A673 (cell line): ENCODE measurements at regions not wholly inside any gene's neighbourhood (a gene's known extent, or its start where the extent isn't known, plus 50 kb on each side); places are given as distances from the start of the nearest gene placed in this dataset.

Experiments
- BruUV-seq: library from RNA; stranded (reverse); fragments of 400-500 nt; replicated peaks from 2 replicates; lab custom pipeline; 2021; lab: Mats Ljungman, UMichigan
- CTCF ChIA-PET: fragments of 300-600 bp; sonication (Branson Sonifier 250); formaldehyde crosslinking; loops from one replicate; lab custom pipeline; 2022; ENCODE audit warnings: antibody characterized with exemption; lab: Charles Lee
- POLR2A ChIA-PET: fragments of 300-600 bp; sonication (Branson Sonifier 250); formaldehyde crosslinking; loops from one replicate; lab custom pipeline; 2022; ENCODE audit warnings: antibody characterized with exemption; ENCODE audit not compliant: low non-redundant PET; lab: Charles Lee
- DNase-seq: peaks from one replicate; pipeline ENCODE4 v3.0.0-alpha.2; 2015; ENCODE audit warnings: low spot score
- H3K27ac ChIP-seq: fragments of 200-600 bp; sonication (generic); 2 replicates; pipeline ENCODE4 v1.5.1; 2016; ENCODE audit warnings: mixed run types, low read depth, mild to moderate bottlenecking, mixed read lengths, antibody characterized with exemption, low read length; ENCODE audit not compliant: poor library complexity, severe bottlenecking
- H3K27me3 ChIP-seq: fragments of 200-600 bp; sonication (generic); replicated peaks from 2 replicates; pipeline ENCODE4 v1.6.1; 2017; ENCODE audit warnings: mixed run types, low read depth, mild to moderate bottlenecking, mixed read lengths, antibody characterized with exemption, low read length; ENCODE audit not compliant: insufficient read depth, poor library complexity
- H3K36me3 ChIP-seq: fragments of 200-600 bp; sonication (generic); 2 replicates; pipeline ENCODE4 v1.6.1; 2016; ENCODE audit warnings: mixed run types, mild to moderate bottlenecking, mixed read lengths, antibody characterized with exemption, low read length; ENCODE audit not compliant: insufficient read depth, poor library complexity, severe bottlenecking
- H3K4me1 ChIP-seq: fragments of 200-600 bp; sonication (generic); 2 replicates; pipeline ENCODE4 v1.6.1; 2017; ENCODE audit warnings: mixed run types, mild to moderate bottlenecking, mixed read lengths, antibody characterized with exemption, low read length; ENCODE audit not compliant: insufficient read depth, poor library complexity, severe bottlenecking
- H3K4me3 ChIP-seq: fragments of 200-600 bp; sonication (generic); 2 replicates; pipeline ENCODE4 v1.5.1; 2016; ENCODE audit warnings: low read depth, mixed run types, mild to moderate bottlenecking, mixed read lengths, low read length; ENCODE audit not compliant: poor library complexity, severe bottlenecking
- H3K9me3 ChIP-seq: fragments of 200-600 bp; sonication (generic); 2 replicates; pipeline ENCODE4 v1.6.1; 2016; ENCODE audit warnings: mixed run types, low read depth, mild to moderate bottlenecking, mixed read lengths, antibody characterized with exemption, low read length; ENCODE audit not compliant: poor library complexity, severe bottlenecking
- EZH2 ChIP-seq: fragments of 200-600 bp; sonication (generic); IDR thresholded peaks from 2 replicates; pipeline ENCODE4 v1.6.1; 2017; ENCODE audit warnings: borderline replicate concordance, low read depth, mild to moderate bottlenecking, mixed read lengths, antibody characterized with exemption, low read length; ENCODE audit not compliant: poor library complexity, severe bottlenecking
- intact Hi-C: fragments of 100-400 bp; cut with micrococcal nuclease; formaldehyde crosslinking; loops from one replicate; pipeline ENCODE4 v1.10.0; 2022; ENCODE audit not compliant: unreplicated experiment
- TF ChIP-seq, protein P1 (sequence below): fragments of 300-800, 200-600 bp; sonication (generic); conservative IDR thresholded peaks from 2 replicates; pipeline ENCODE4 v1.5.1; 2017; ENCODE audit warnings: low read depth, mild to moderate bottlenecking, antibody characterized with exemption, low read length, moderate library complexity, mixed read lengths

DNA sequence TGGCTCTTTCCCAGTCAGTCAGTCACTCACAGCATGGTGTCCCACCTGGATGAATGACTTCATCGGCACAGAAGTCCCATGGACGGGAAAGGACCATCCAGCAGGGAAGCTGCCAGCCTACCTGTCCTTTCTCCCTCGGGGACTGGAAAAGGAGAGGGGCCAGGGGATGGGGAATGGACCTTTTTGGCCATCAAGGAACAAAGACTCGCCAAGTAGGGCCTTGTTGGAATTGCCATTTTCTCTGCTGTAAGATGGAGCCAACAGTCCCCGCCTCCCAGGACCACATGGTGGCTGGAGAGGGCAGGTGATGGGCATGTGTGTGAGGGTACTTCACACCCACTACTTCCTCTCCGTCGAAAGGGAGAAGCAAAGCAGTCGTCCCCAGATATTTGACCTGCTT, 67.8 kb upstream of the LHX1 start:
- BruUV-seq = no TSS peak
- intact Hi-C loops = no loop called here
- H3K27me3 ChIP-seq = no peaks in the 10 kb centered on the region
- H3K4me3 ChIP-seq = no peak overlapping the region
- no peaks in the 10 kb centered on the region for H3K36me3 ChIP-seq
- CTCF ChIA-PET = no interaction called here
- TF ChIP-seq, protein P1, sequence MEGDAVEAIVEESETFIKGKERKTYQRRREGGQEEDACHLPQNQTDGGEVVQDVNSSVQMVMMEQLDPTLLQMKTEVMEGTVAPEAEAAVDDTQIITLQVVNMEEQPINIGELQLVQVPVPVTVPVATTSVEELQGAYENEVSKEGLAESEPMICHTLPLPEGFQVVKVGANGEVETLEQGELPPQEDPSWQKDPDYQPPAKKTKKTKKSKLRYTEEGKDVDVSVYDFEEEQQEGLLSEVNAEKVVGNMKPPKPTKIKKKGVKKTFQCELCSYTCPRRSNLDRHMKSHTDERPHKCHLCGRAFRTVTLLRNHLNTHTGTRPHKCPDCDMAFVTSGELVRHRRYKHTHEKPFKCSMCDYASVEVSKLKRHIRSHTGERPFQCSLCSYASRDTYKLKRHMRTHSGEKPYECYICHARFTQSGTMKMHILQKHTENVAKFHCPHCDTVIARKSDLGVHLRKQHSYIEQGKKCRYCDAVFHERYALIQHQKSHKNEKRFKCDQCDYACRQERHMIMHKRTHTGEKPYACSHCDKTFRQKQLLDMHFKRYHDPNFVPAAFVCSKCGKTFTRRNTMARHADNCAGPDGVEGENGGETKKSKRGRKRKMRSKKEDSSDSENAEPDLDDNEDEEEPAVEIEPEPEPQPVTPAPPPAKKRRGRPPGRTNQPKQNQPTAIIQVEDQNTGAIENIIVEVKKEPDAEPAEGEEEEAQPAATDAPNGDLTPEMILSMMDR = no peak
- TF ChIP-seq EZH2 = no peak
- DNase-seq = no peak
- no peaks in the 10 kb centered on the region for H3K9me3 ChIP-seq
- H3K27ac ChIP-seq = no peak overlapping the region
- POLR2A ChIA-PET = no interaction called here
- no peaks in the 10 kb centered on the region for H3K4me1 ChIP-seq

DNA sequence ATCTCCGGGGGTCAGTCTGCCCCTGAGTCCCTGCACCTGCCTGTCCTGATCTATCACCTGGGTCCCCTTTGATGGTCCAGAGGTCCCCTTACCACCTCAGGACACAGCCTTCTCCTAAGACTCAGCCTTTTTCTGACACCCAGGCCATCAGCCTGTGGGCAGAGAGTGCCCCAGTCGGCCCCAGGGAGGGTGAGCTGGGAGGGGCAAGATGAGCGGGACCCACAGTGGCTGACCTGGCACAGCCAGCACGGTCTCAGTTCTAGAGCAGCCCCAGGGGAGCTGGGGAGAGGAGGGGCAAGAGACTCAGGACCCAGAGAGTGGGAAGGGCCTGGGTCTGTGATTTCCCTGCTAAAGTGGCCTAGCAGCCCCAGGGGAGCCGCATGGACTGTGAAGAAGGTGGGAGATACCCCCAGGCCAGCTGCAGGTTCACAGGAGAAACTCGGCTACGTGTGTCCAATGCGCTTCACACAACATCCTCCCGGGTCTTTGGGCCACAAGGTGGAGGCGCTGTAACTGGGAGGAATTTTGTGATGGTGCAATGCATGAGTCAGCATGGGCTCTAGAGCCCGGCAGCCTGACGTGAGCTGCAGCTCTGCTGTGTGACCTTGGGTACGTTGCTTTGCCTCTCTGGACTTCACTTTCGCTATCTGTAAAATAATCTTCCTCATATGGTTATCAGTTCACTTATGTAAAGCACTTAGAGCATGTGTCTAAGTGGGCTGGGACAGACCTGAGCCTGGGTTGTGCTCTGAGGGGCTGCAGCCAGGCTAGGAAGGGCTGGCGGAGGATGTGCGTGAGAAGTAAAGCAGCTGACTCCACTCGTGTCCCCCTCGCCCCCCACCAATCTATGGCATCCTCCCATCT, 67.2 kb upstream of the LHX1 start:
- intact Hi-C loops = no loop called here
- no peak for DNase-seq
- CTCF ChIA-PET = no interaction called here
- no peaks in the 10 kb centered on the region for H3K9me3 ChIP-seq
- H3K4me1 ChIP-seq = no peaks in the 10 kb centered on the region
- no peaks in the 10 kb centered on the region for H3K36me3 ChIP-seq
- no peak overlapping the region for H3K27ac ChIP-seq
- no peak overlapping the region for H3K4me3 ChIP-seq
- H3K27me3 ChIP-seq = no peaks in the 10 kb centered on the region
- POLR2A ChIA-PET = no interaction called here
- no TSS peak for BruUV-seq
- TF ChIP-seq, protein P1 = no peak
- TF ChIP-seq EZH2 = no peak

DNA sequence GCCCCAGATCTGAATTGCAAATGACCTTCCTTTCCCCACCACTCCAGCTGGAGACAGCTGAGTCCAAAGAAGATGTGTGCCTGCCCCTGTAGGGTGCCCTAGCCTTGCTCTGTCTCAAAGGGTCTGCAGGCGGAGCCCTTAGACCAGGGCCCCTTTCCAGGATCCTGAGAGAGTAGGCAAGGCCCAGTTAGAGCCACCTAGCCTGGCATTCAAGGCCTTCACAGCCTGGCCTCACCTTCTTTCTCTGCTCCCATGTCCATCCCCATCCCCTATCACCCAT, 66.6 kb upstream of the LHX1 start:
- no peak for TF ChIP-seq EZH2
- TF ChIP-seq, protein P1 = no peak
- ChIA-PET POLR2A (no interaction called here), CTCF (no interaction called here)
- Histone ChIP-seq H3K36me3 (no peaks in the 10 kb centered on the region), H3K27me3 (no peaks in the 10 kb centered on the region), H3K9me3 (no peaks in the 10 kb centered on the region), H3K27ac (no peak overlapping the region), H3K4me3 (no peak overlapping the region), H3K4me1 (no peaks in the 10 kb centered on the region)
- no peak for DNase-seq
- no TSS peak for BruUV-seq
- intact Hi-C loops = no loop called here
